SK-N-MC (cell line): ENCODE measurements at regions not wholly inside any gene's neighbourhood (a gene's known extent, or its start where the extent isn't known, plus 50 kb on each side); places are given as distances from the start of the nearest gene placed in this dataset.

Source experiments
- EZH2 ChIP-seq: fragments of 200-600 bp; sonication (generic); IDR thresholded peaks from one replicate; pipeline ENCODE4 v1.6.1; 2017; ENCODE audit warnings: antibody characterized with exemption
- POLR2AphosphoS5 ChIP-seq: IDR thresholded peaks from 2 replicates; pipeline ENCODE4 v1.6.1; 2012; ENCODE audit warnings: mild to moderate bottlenecking, low read depth, low read length, borderline replicate concordance

GRCh38 chr2:15832030-15832709 lies 108.2 kb upstream of the MYCN start:
- TF ChIP-seq EZH2 = no peak
- TF ChIP-seq POLR2AphosphoS5 = no peak
